Natural killer cell (primary cell): ENCODE measurements at regions not wholly inside any gene's neighbourhood (a gene's known extent, or its start where the extent isn't known, plus 50 kb on each side); places are given as distances from the start of the nearest gene placed in this dataset.

Experiments
- ATAC-seq, 3 donors: fragments of 150-1000 bp in 2 of 3; fragments of 200-7000 bp in 1 of 3; cut with Tn5 transposase; 1 replicate in 1 of 3; 2 replicates in 2 of 3; pipeline ENCODE4 v1.10.0; 2021; ENCODE audit warnings: mild to moderate bottlenecking in 2 of 3, moderate library complexity in 2 of 3
- DNase-seq, 2 donors: peaks; one replicate each; pipeline versions ENCODE4 v3.0.0 to v3.0.0-alpha.2; 2013 to 2021; ENCODE audit warnings: mixed read lengths in 1 of 2
- H3K27ac ChIP-seq: one replicate; pipeline ENCODE4 v1.5.1; 2013; ENCODE audit warnings: mild to moderate bottlenecking, low read length
- H3K27me3 ChIP-seq: one replicate; pipeline ENCODE4 v1.6.1; 2013; ENCODE audit warnings: low read length; ENCODE audit not compliant: control insufficient read depth, insufficient read depth
- H3K36me3 ChIP-seq: one replicate; pipeline ENCODE4 v1.6.1; 2013; ENCODE audit warnings: low read length; ENCODE audit not compliant: control insufficient read depth, insufficient read depth
- H3K4me1 ChIP-seq: one replicate; pipeline ENCODE4 v1.6.1; 2013; ENCODE audit warnings: low read length; ENCODE audit not compliant: control insufficient read depth, insufficient read depth
- H3K4me3 ChIP-seq: one replicate; pipeline ENCODE4 v1.5.1; 2013; ENCODE audit warnings: low read length
- H3K9me3 ChIP-seq: one replicate; pipeline ENCODE4 v1.6.1; 2013; ENCODE audit warnings: low read length; ENCODE audit not compliant: control insufficient read depth, insufficient read depth
- H3K27ac Mint-ChIP-seq, 2 donors: one replicate each; pipeline ENCODE4 v1.8.0; 2022; ENCODE audit warnings: mild to moderate bottlenecking in 2 of 2, mixed read lengths in 2 of 2, moderate library complexity in 1 of 2
- H3K27me3 Mint-ChIP-seq, 2 donors: one replicate each; pipeline ENCODE4 v1.8.0; 2022; ENCODE audit warnings: low read depth in 2 of 2, mixed read lengths in 2 of 2
- H3K36me3 Mint-ChIP-seq: one replicate; pipeline ENCODE4 v1.8.0; 2022; ENCODE audit warnings: mixed read lengths
- H3K4me1 Mint-ChIP-seq, 2 donors: one replicate each; pipeline ENCODE4 v1.8.0; 2022; ENCODE audit warnings: mixed read lengths in 2 of 2
- H3K4me3 Mint-ChIP-seq: one replicate; pipeline ENCODE4 v1.8.0; 2022; ENCODE audit warnings: mild to moderate bottlenecking, moderate library complexity, mixed read lengths
- H3K9me3 Mint-ChIP-seq, 2 donors: one replicate each; pipeline ENCODE4 v1.8.0; 2022; ENCODE audit warnings: mixed read lengths in 2 of 2
- WGBS: methylation state at CpG from one replicate; pipeline ENCODE4 v1.1.7; 2013; ENCODE audit warnings: missing lambda C conversion rate; ENCODE audit not compliant: insufficient coverage; 5-methylcytosine and 5-hydroxymethylcytosine counted together
- intact Hi-C: fragments of 100-400 bp; cut with micrococcal nuclease; formaldehyde crosslinking; loops from one replicate; pipeline ENCODE4 v1.14.2; 2022
- TF ChIP-seq, protein P1 (sequence below): fragments of 200-600 bp; IDR thresholded peaks from one replicate; pipeline ENCODE4 v1.8.0; 2022; ENCODE audit warnings: antibody characterized with exemption

DNA sequence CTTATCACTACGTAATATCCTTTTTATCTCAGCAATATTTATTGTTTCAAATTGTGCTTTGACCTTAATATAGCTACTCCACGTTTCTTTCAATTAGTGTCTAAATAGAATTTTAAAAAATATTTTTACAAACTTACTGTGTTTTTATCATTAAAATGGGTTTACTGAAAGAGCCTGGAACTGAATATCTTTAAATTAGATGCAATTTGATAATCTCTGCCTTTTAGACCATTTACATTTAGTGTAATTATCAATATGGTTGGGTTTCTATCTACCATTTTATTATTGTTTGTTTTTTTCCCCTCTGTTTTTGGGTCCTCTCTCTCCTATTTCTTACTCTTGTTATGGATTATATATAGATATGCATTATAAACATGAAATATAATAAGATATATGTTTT lies 327.8 kb downstream of the IRX2 start:
- WGBS: 100% methylated on average over 1 of the region's 2 CpGs
- Histone ChIP-seq H3K36me3 (no peaks in the 10 kb centered on the region), H3K27me3 (no peaks in the 10 kb centered on the region), H3K4me1 (no peaks in the 10 kb centered on the region), H3K27ac (no peak overlapping the region), H3K4me3 (no peak overlapping the region), H3K9me3 (peaks cover under 1% of the 10 kb centered on the region)
- Mint-ChIP-seq H3K9me3 (peaks cover 2 to 8% of the 10 kb centered on the region in 2 donors), H3K36me3 (no peaks in the 10 kb centered on the region), H3K4me3 (no peak overlapping the region), H3K27me3 (no peaks in the 10 kb centered on the region), H3K4me1 (no peaks in the 10 kb centered on the region), H3K27ac (no peak overlapping the region)
- TF ChIP-seq, protein P1, sequence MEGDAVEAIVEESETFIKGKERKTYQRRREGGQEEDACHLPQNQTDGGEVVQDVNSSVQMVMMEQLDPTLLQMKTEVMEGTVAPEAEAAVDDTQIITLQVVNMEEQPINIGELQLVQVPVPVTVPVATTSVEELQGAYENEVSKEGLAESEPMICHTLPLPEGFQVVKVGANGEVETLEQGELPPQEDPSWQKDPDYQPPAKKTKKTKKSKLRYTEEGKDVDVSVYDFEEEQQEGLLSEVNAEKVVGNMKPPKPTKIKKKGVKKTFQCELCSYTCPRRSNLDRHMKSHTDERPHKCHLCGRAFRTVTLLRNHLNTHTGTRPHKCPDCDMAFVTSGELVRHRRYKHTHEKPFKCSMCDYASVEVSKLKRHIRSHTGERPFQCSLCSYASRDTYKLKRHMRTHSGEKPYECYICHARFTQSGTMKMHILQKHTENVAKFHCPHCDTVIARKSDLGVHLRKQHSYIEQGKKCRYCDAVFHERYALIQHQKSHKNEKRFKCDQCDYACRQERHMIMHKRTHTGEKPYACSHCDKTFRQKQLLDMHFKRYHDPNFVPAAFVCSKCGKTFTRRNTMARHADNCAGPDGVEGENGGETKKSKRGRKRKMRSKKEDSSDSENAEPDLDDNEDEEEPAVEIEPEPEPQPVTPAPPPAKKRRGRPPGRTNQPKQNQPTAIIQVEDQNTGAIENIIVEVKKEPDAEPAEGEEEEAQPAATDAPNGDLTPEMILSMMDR: no peak
- intact Hi-C loops: no loop called here
- DNase-seq (no peak), ATAC-seq (no peak)

DNA sequence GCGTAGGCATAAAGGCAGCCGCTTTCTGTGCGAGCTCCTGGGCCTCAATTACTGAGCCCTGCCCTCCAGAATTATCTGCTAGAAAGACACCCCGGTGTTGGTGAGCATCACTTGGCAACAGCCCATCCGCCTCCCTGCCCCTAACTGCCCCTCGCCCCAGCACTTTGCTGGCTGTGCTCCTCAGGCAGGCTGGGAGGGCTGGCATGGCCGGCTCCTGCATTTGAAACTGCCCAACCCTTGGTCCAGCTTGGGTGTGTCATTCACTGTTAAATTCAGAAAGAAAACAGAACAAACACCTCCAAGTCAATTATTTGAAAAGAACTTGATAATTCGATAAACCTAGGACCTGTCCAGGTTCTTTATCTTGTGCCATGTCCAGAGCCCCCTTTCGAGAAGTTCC lies 334.2 kb downstream of the IRX2 start:
- no peaks in the 10 kb centered on the region for H3K36me3 Mint-ChIP-seq
- Histone ChIP-seq H3K4me1 (no peaks in the 10 kb centered on the region), H3K27ac (no peak overlapping the region), H3K9me3 (peaks cover 13% of the 10 kb centered on the region), H3K4me3 (no peak overlapping the region), H3K36me3 (no peaks in the 10 kb centered on the region), H3K27me3 (no peaks in the 10 kb centered on the region)
- intact Hi-C loops: no loop called here
- H3K27me3 Mint-ChIP-seq: no peaks in the 10 kb centered on the region
- H3K9me3 Mint-ChIP-seq: peaks cover 4 to 8% of the 10 kb centered on the region in 2 donors
- TF ChIP-seq, protein P1: no peak
- H3K4me3 Mint-ChIP-seq: no peak overlapping the region
- H3K4me1 Mint-ChIP-seq: no peaks in the 10 kb centered on the region
- no peak for DNase-seq
- WGBS: 83% methylated on average over 9 of the region's 9 CpGs
- ATAC-seq: no peak
- H3K27ac Mint-ChIP-seq: no peak overlapping the region

DNA sequence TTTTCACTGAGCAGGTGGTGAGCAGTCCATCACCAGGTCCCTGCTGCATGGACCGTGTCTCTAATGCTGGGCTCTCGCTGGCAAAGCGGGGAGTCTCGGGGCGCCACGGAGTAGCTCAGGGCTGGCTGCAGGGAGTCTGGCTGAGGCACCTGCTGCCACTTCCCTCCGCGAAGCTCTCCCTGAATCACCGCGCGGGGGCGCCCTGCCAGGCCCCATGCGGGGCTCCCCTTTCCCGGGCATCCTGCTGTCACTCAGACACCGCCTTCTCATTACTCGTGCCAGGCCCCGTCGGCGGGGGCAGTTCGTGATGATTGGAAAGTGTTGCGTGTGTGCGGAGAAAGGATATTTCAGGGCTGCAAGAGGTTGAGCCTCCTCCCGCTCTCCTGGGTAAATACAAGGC lies 335.8 kb downstream of the IRX2 start:
- Histone ChIP-seq H3K9me3 (peaks cover 13% of the 10 kb centered on the region), H3K27me3 (no peaks in the 10 kb centered on the region), H3K36me3 (no peaks in the 10 kb centered on the region), H3K4me3 (no peak overlapping the region), H3K4me1 (no peaks in the 10 kb centered on the region), H3K27ac (no peak overlapping the region)
- DNase-seq: no peak
- Mint-ChIP-seq H3K36me3 (no peaks in the 10 kb centered on the region), H3K9me3 (peaks cover 4 to 8% of the 10 kb centered on the region in 2 donors), H3K4me3 (no peak overlapping the region), H3K27me3 (no peaks in the 10 kb centered on the region), H3K4me1 (no peaks in the 10 kb centered on the region), H3K27ac (no peak overlapping the region)
- 62% methylated on average over 23 of the region's 23 CpGs for WGBS
- TF ChIP-seq, protein P1: no peak
- intact Hi-C loops: no loop called here
- no peak for ATAC-seq

DNA sequence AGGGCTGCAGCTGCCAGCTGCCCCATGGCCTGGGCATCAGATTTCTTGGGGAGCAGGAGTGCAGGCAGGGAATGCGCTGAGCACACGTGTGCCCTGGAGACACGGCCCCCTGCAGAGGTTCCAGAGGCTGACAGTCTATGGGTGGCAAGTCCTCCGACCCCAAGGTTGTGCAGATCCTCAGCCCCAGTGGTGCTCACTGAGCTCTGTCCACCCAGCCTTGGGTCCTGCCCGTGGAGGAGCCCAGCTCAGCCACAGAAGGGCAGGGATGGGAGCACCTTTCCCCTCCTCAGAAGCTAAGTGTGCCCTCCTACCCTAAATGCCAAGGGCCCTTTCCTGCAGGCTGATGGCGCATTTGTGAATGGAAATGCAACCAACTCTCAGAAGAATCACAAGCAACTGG lies 341.0 kb downstream of the IRX2 start:
- Histone ChIP-seq H3K4me1 (no peaks in the 10 kb centered on the region), H3K27me3 (no peaks in the 10 kb centered on the region), H3K27ac (no peak overlapping the region), H3K4me3 (no peak overlapping the region), H3K9me3 (peaks cover 2% of the 10 kb centered on the region), H3K36me3 (no peaks in the 10 kb centered on the region)
- 79% methylated on average over 6 of the region's 6 CpGs for WGBS
- H3K4me3 Mint-ChIP-seq: no peak overlapping the region
- TF ChIP-seq, protein P1: no peak
- H3K36me3 Mint-ChIP-seq: no peaks in the 10 kb centered on the region
- ATAC-seq (no peak), DNase-seq (no peak)
- intact Hi-C loops: no loop called here
- no peak overlapping the region for H3K27ac Mint-ChIP-seq
- no peaks in the 10 kb centered on the region for H3K27me3 Mint-ChIP-seq
- no peaks in the 10 kb centered on the region for H3K4me1 Mint-ChIP-seq
- H3K9me3 Mint-ChIP-seq: peaks cover 2 to 5% of the 10 kb centered on the region in 2 donors
